H9 (cell line): ENCODE measurements at regions not wholly inside any gene's neighbourhood (a gene's known extent, or its start where the extent isn't known, plus 50 kb on each side); places are given as distances from the start of the nearest gene placed in this dataset.

Experiments used
- DNase-seq: peaks from one replicate; pipeline ENCODE4 v3.0.0-alpha.2; 2017
- H2AFZ ChIP-seq: one replicate; pipeline ENCODE4 v1.6.1; 2013; ENCODE audit warnings: mild to moderate bottlenecking, low read length, control low read depth, moderate library complexity
- H2AK5ac ChIP-seq: 2 replicates; pipeline ENCODE4 v1.6.1; 2013; ENCODE audit warnings: low read length, control low read depth, mixed read lengths; ENCODE audit not compliant: insufficient read length
- H2BK120ac ChIP-seq: one replicate; pipeline ENCODE4 v1.6.1; 2013; ENCODE audit warnings: low read depth, mild to moderate bottlenecking, low read length, control low read depth, inconsistent platforms; ENCODE audit not compliant: poor library complexity, severe bottlenecking
- H2BK12ac ChIP-seq: 2 replicates; pipeline ENCODE4 v1.6.1; 2013; ENCODE audit warnings: low read length, control low read depth, mixed read lengths, low read depth; ENCODE audit not compliant: insufficient read length
- H2BK15ac ChIP-seq: 2 replicates; pipeline ENCODE4 v1.6.1; 2013; ENCODE audit warnings: low read depth, low read length, control low read depth
- H2BK20ac ChIP-seq: one replicate; pipeline ENCODE4 v1.6.1; 2013; ENCODE audit warnings: low read depth, mild to moderate bottlenecking, low read length, control low read depth, inconsistent platforms; ENCODE audit not compliant: poor library complexity, severe bottlenecking
- H2BK5ac ChIP-seq: 2 replicates; pipeline ENCODE4 v1.6.1; 2013; ENCODE audit warnings: low read length, control low read depth, mixed read lengths; ENCODE audit not compliant: insufficient read length
- H3K14ac ChIP-seq: 2 replicates; pipeline ENCODE4 v1.6.1; 2013; ENCODE audit warnings: low read length, control low read depth; ENCODE audit not compliant: insufficient read depth
- H3K18ac ChIP-seq: 2 replicates; pipeline ENCODE4 v1.6.1; 2013; ENCODE audit warnings: low read depth, mild to moderate bottlenecking, mixed read lengths, low read length, control low read depth; ENCODE audit not compliant: insufficient read length
- H3K23ac ChIP-seq: 2 replicates; pipeline ENCODE4 v1.6.1; 2013; ENCODE audit warnings: low read length, control low read depth, mixed read lengths, low read depth; ENCODE audit not compliant: insufficient read length
- H3K23me2 ChIP-seq: 2 replicates; pipeline ENCODE4 v1.6.1; 2013; ENCODE audit warnings: low read depth, mild to moderate bottlenecking, mixed read lengths, low read length, control low read depth; ENCODE audit not compliant: insufficient read length, poor library complexity, severe bottlenecking
- H3K27ac ChIP-seq: 2 replicates; pipeline ENCODE4 v1.5.1; 2013; ENCODE audit warnings: low read length, control low read depth, mixed read lengths, low read depth; ENCODE audit not compliant: insufficient read length
- H3K27me3 ChIP-seq: 2 replicates; pipeline ENCODE4 v1.6.1; 2013; ENCODE audit warnings: low read length, control low read depth, inconsistent platforms; ENCODE audit not compliant: insufficient read depth
- H3K4ac ChIP-seq: 2 replicates; pipeline ENCODE4 v1.6.1; 2013; ENCODE audit warnings: low read depth, mild to moderate bottlenecking, control low read depth, inconsistent platforms, low read length, moderate library complexity
- H3K4me1 ChIP-seq: 2 replicates; pipeline ENCODE4 v1.6.1; 2013; ENCODE audit warnings: low read length, control low read depth, inconsistent platforms; ENCODE audit not compliant: insufficient read depth
- H3K4me2 ChIP-seq: 2 replicates; pipeline ENCODE4 v1.6.1; 2013; ENCODE audit warnings: low read length, control low read depth, mixed read lengths; ENCODE audit not compliant: insufficient read length, insufficient read depth
- H3K56ac ChIP-seq: 2 replicates; pipeline ENCODE4 v1.6.1; 2013; ENCODE audit warnings: low read depth, mild to moderate bottlenecking, mixed read lengths, low read length, control low read depth; ENCODE audit not compliant: insufficient read length
- H3K79me1 ChIP-seq: 2 replicates; pipeline ENCODE4 v1.6.1; 2013; ENCODE audit warnings: low read depth, mild to moderate bottlenecking, moderate library complexity, low read length, control low read depth, inconsistent platforms; ENCODE audit not compliant: insufficient read depth, poor library complexity, severe bottlenecking
- H3K79me2 ChIP-seq: 2 replicates; pipeline ENCODE4 v1.6.1; 2013; ENCODE audit warnings: low read length, control low read depth, inconsistent platforms; ENCODE audit not compliant: insufficient read depth
- H3K9ac ChIP-seq: 2 replicates; pipeline ENCODE4 v1.6.1; 2013; ENCODE audit warnings: low read length, control low read depth, mixed read lengths; ENCODE audit not compliant: insufficient read length; ENCODE audit errors: extremely low read depth
- H3K9me3 ChIP-seq: one replicate; pipeline ENCODE4 v1.6.1; 2013; ENCODE audit warnings: low read depth, low read length, inconsistent platforms; ENCODE audit not compliant: control insufficient read depth
- H3T11ph ChIP-seq: one replicate; pipeline ENCODE4 v1.6.1; 2013; ENCODE audit warnings: mild to moderate bottlenecking, low read length, control low read depth, inconsistent platforms
- H4K20me1 ChIP-seq: one replicate; pipeline ENCODE4 v1.6.1; 2013; ENCODE audit not compliant: control insufficient read depth, insufficient read length, insufficient read depth
- H4K5ac ChIP-seq: 2 replicates; pipeline ENCODE4 v1.6.1; 2013; ENCODE audit warnings: low read depth, mild to moderate bottlenecking, mixed read lengths, low read length, control low read depth; ENCODE audit not compliant: insufficient read length
- H4K8ac ChIP-seq: replicated peaks from 2 replicates; pipeline ENCODE4 v1.6.1; 2013; ENCODE audit warnings: low read length, control low read depth, mixed read lengths, low read depth; ENCODE audit not compliant: insufficient read length
- H4K91ac ChIP-seq: 2 replicates; pipeline ENCODE4 v1.6.1; 2013; ENCODE audit warnings: low read depth, mild to moderate bottlenecking, moderate library complexity, mixed read lengths, low read length, control low read depth; ENCODE audit not compliant: insufficient read length
- H3K27ac Mint-ChIP-seq, 3 experiments: 2 replicates in 2 of 3; 3 replicates in 1 of 3; pipeline ENCODE4 v1.8.0; 2020 to 2021; ENCODE audit warnings: mixed read lengths in 3 of 3, mild to moderate bottlenecking in 1 of 3, moderate library complexity in 1 of 3
- H3K27me3 Mint-ChIP-seq: 2 replicates; pipeline ENCODE4 v1.8.0; 2021; ENCODE audit warnings: low read depth, mild to moderate bottlenecking, moderate library complexity, mixed read lengths
- H3K36me3 Mint-ChIP-seq, 3 experiments: 2 replicates in 2 of 3; 3 replicates in 1 of 3; pipeline ENCODE4 v1.8.0; 2020 to 2021; ENCODE audit warnings: low read depth in 3 of 3, mixed read lengths in 3 of 3; ENCODE audit not compliant: insufficient read depth in 1 of 3
- H3K4me1 Mint-ChIP-seq, 2 experiments: 2 replicates each; pipeline ENCODE4 v1.8.0; 2020; ENCODE audit warnings: mixed read lengths in 2 of 2
- H3K4me3 Mint-ChIP-seq, 2 experiments: 2 replicates in 1 of 2; 3 replicates in 1 of 2; pipeline ENCODE4 v1.8.0; 2020 to 2021; ENCODE audit warnings: mild to moderate bottlenecking in 2 of 2, mixed read lengths in 2 of 2, moderate library complexity in 1 of 2
- H3K9me3 Mint-ChIP-seq, 2 experiments: 2 replicates in 1 of 2; 3 replicates in 1 of 2; pipeline ENCODE4 v1.8.0; 2020; ENCODE audit warnings: mild to moderate bottlenecking in 2 of 2, mixed read lengths in 2 of 2, moderate library complexity in 1 of 2
- WGBS: extraction: QIAGEN DNeasy Blood & Tissue Kit; methylation state at CpG from one replicate; pipeline ENCODE4 v1.1.7; 2013; ENCODE audit warnings: missing lambda C conversion rate, low lambda C conversion rate, mixed read lengths; ENCODE audit not compliant: insufficient read length; ENCODE audit errors: extremely low coverage; 5-methylcytosine and 5-hydroxymethylcytosine counted together
- TF ChIP-seq, protein P1 (sequence below): fragments of 200-600 bp; sonication (generic); conservative IDR thresholded peaks from 3 replicates; pipeline ENCODE4 v1.8.0; 2021; ENCODE audit warnings: antibody characterized with exemption, mild to moderate bottlenecking

DNA sequence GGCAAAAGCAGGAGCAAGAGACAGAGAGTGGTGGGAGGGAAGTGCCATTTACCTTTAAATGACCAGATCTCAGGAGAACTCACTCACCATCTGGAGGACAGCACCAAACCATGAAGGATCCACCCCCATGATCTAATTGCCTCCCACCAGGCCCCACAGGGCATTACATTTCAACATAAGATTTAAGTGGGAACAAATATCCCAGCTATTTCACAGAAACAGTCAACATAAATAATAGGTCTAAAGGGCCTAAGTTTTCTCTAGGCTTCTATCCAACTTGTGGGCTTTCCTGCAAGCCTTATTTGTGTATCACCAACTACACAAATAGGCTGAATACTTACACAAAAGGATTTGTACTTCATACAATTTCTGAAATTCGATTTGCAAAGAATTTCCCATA is 196.8 kb upstream of the POT1 start:
- H3K14ac ChIP-seq, result no peak overlapping the region
- no peak overlapping the region for H2BK20ac ChIP-seq
- H3K23me2 ChIP-seq, result no peaks in the 10 kb centered on the region
- no peaks in the 10 kb centered on the region for H4K20me1 ChIP-seq
- no peak overlapping the region for H3K27ac ChIP-seq
- no peak overlapping the region for H3K4me2 ChIP-seq
- no peaks in the 10 kb centered on the region for H3K27me3 ChIP-seq
- Mint-ChIP-seq H3K4me1 (peaks cover 4 to 5% of the 10 kb centered on the region in 2 experiments; a peak in 3 of 4 replicates), H3K4me3 (no peak overlapping the region), H3K36me3 (peaks cover 0 to 1% (median 0%) of the 10 kb centered on the region in 3 experiments; a peak in 1 of 7 replicates), H3K9me3 (peaks cover 0 to 3% of the 10 kb centered on the region in 2 experiments; a peak in 2 of 5 replicates), H3K27ac (no peak overlapping the region; a peak in 1 of 7 replicates), H3K27me3 (no peaks in the 10 kb centered on the region)
- no peaks in the 10 kb centered on the region; the same call in 1 of the 2 replicates for H3K4me1 ChIP-seq
- no peaks in the 10 kb centered on the region for H3K9me3 ChIP-seq
- DNase-seq, result no peak
- no peak overlapping the region for H3K18ac ChIP-seq
- H2BK12ac ChIP-seq, result no peak overlapping the region
- H3K79me2 ChIP-seq, result no peaks in the 10 kb centered on the region
- H4K8ac ChIP-seq, result no peak overlapping the region
- no peak overlapping the region for H3K56ac ChIP-seq
- no peak overlapping the region for H2AK5ac ChIP-seq
- H2AFZ ChIP-seq, result no peak overlapping the region
- no peak overlapping the region for H3K4ac ChIP-seq
- H3T11ph ChIP-seq, result no peak overlapping the region
- TF ChIP-seq, protein P1, sequence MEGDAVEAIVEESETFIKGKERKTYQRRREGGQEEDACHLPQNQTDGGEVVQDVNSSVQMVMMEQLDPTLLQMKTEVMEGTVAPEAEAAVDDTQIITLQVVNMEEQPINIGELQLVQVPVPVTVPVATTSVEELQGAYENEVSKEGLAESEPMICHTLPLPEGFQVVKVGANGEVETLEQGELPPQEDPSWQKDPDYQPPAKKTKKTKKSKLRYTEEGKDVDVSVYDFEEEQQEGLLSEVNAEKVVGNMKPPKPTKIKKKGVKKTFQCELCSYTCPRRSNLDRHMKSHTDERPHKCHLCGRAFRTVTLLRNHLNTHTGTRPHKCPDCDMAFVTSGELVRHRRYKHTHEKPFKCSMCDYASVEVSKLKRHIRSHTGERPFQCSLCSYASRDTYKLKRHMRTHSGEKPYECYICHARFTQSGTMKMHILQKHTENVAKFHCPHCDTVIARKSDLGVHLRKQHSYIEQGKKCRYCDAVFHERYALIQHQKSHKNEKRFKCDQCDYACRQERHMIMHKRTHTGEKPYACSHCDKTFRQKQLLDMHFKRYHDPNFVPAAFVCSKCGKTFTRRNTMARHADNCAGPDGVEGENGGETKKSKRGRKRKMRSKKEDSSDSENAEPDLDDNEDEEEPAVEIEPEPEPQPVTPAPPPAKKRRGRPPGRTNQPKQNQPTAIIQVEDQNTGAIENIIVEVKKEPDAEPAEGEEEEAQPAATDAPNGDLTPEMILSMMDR, result no peak
- H2BK5ac ChIP-seq, result no peak overlapping the region
- no peaks in the 10 kb centered on the region for H3K79me1 ChIP-seq
- H3K9ac ChIP-seq, result no peak overlapping the region
- no peak overlapping the region for H4K5ac ChIP-seq
- no CpG with 5 or more reads among the region's 1 CpG for WGBS
- H2BK120ac ChIP-seq, result no peak overlapping the region
- H4K91ac ChIP-seq, result no peak overlapping the region
- no peak overlapping the region for H2BK15ac ChIP-seq
- no peak overlapping the region for H3K23ac ChIP-seq
